Caco-2 (cell line): ENCODE measurements at regions not wholly inside any gene's neighbourhood (a gene's known extent, or its start where the extent isn't known, plus 50 kb on each side); places are given as distances from the start of the nearest gene placed in this dataset.

Source experiments
- BruUV-seq: library from RNA; stranded (reverse); fragments of 400-500 nt; replicated peaks from 2 replicates; lab custom pipeline; 2021; lab: Mats Ljungman, UMichigan
- CTCF ChIA-PET: fragments of 300-600 bp; sonication (Branson Sonifier 250); formaldehyde crosslinking; loops from one replicate; lab custom pipeline; 2022; ENCODE audit warnings: antibody characterized with exemption; lab: Charles Lee
- POLR2A ChIA-PET: fragments of 300-600 bp; sonication (Branson Sonifier 250); formaldehyde crosslinking; loops from one replicate; lab custom pipeline; 2022; ENCODE audit warnings: antibody characterized with exemption; lab: Charles Lee
- DNase-seq, 2 experiments: peaks; one replicate each; pipeline versions ENCODE4 v3.0.0 to v3.0.0-alpha.2; 2020 to 2022
- H3K27me3 ChIP-seq: replicated peaks from 2 replicates; pipeline ENCODE4 v1.6.0; 2011; ENCODE audit warnings: low read length; ENCODE audit not compliant: control insufficient read depth, insufficient read depth
- H3K36me3 ChIP-seq: 2 replicates; pipeline ENCODE4 v1.5.1; 2011; ENCODE audit warnings: low read length; ENCODE audit not compliant: control insufficient read depth, insufficient read depth
- H3K4me1 ChIP-seq: fragments of 250-450 bp; sonication (Bioruptor Pico); 2 replicates; pipeline ENCODE4 v1.5.1; 2020; ENCODE audit warnings: mild to moderate bottlenecking
- H3K4me3 ChIP-seq: 2 replicates; pipeline ENCODE4 v1.5.1; 2011; ENCODE audit warnings: low read depth, mild to moderate bottlenecking, control low read depth, low read length
- H3K9me3 ChIP-seq: fragments of 250-450 bp; sonication (Bioruptor Pico); 2 replicates; pipeline ENCODE4 v1.5.1; 2020; ENCODE audit warnings: mild to moderate bottlenecking, moderate library complexity
- H3K27ac Mint-ChIP-seq: one replicate; pipeline ENCODE4 v1.8.0; 2022; ENCODE audit warnings: mixed read lengths; ENCODE audit not compliant: unreplicated experiment
- H3K27me3 Mint-ChIP-seq: one replicate; pipeline ENCODE4 v1.8.0; 2022; ENCODE audit warnings: mixed read lengths; ENCODE audit not compliant: insufficient read depth, unreplicated experiment
- H3K36me3 Mint-ChIP-seq: one replicate; pipeline ENCODE4 v1.8.0; 2022; ENCODE audit warnings: mild to moderate bottlenecking, mixed read lengths; ENCODE audit not compliant: insufficient read depth, unreplicated experiment
- H3K4me1 Mint-ChIP-seq: one replicate; pipeline ENCODE4 v1.8.0; 2022; ENCODE audit warnings: low read depth, mixed read lengths; ENCODE audit not compliant: unreplicated experiment
- H3K4me3 Mint-ChIP-seq: one replicate; pipeline ENCODE4 v1.8.0; 2022; ENCODE audit warnings: mild to moderate bottlenecking, moderate library complexity, mixed read lengths; ENCODE audit not compliant: unreplicated experiment
- H3K9me3 Mint-ChIP-seq: one replicate; pipeline ENCODE4 v1.8.0; 2022; ENCODE audit warnings: mixed read lengths; ENCODE audit not compliant: unreplicated experiment
- CTCF ChIP-seq, 2 experiments: fragments of 200-600 bp in 1 of 2; IDR thresholded peaks; 1 replicate in 1 of 2; 2 replicates in 1 of 2; pipeline versions ENCODE4 v1.5.1 to v1.8.0; 2011 to 2022; ENCODE audit warnings: antibody characterized with exemption in 1 of 2, control low read depth in 1 of 2, inconsistent platforms in 1 of 2, low read depth in 1 of 2, low read length in 1 of 2, mild to moderate bottlenecking in 1 of 2, moderate library complexity in 1 of 2; ENCODE audit not compliant: insufficient read depth in 1 of 2, severe bottlenecking in 1 of 2, unreplicated experiment in 1 of 2
- intact Hi-C: fragments of 100-400 bp; cut with micrococcal nuclease; formaldehyde crosslinking; loops from one replicate; pipeline ENCODE4 v1.10.0; 2022; ENCODE audit not compliant: unreplicated experiment

- intact Hi-C loops, result no loop called here
- Mint-ChIP-seq H3K27ac (no peak overlapping the region), H3K4me1 (peaks cover 6% of the 10 kb centered on the region)
Observed at GRCh38 chr5:167633114-167633513, 658.3 kb upstream of the WWC1 start.

GRCh38 chr5:167633931-167634341 is 657.5 kb upstream of the WWC1 start:
- no peak overlapping the region for H3K4me3 Mint-ChIP-seq
- Histone ChIP-seq H3K4me3 (no peak overlapping the region), H3K27me3 (no peaks in the 10 kb centered on the region), H3K9me3 (no peaks in the 10 kb centered on the region), H3K36me3 (no peaks in the 10 kb centered on the region), H3K4me1 (0 out of 2 replicates have a peak, but pooled peaks cover 7% of the 10 kb centered on the region)
- no peaks in the 10 kb centered on the region for H3K27me3 Mint-ChIP-seq
- intact Hi-C loops, result loop anchor here (2.0 kb wide), 1 partner anchor 77 kb away; no protein-coding TSS in a partner anchor
- H3K9me3 Mint-ChIP-seq, result no peaks in the 10 kb centered on the region
- no peak for DNase-seq
- H3K36me3 Mint-ChIP-seq, result no peaks in the 10 kb centered on the region
- no TSS peak for BruUV-seq
- POLR2A ChIA-PET, result no interaction called here
- no peak for TF ChIP-seq CTCF (IDR thresholded peaks at IDR 0.05; ENCODE audit: insufficient read depth in 1 of 2, low read depth in 1 of 2, low read length in 1 of 2, severe bottlenecking in 1 of 2, unreplicated experiment in 1 of 2)
- no peak overlapping the region for H3K27ac Mint-ChIP-seq
- H3K4me1 Mint-ChIP-seq, result peaks cover 6% of the 10 kb centered on the region
- CTCF ChIA-PET, result no interaction called here

More at GRCh38 chr5:167633114-167633513, 658.3 kb upstream of the WWC1 start:
- peaks cover 3% of the 10 kb centered on the region for H3K27me3 Mint-ChIP-seq
- POLR2A ChIA-PET, result no interaction called here
- H3K4me3 Mint-ChIP-seq, result no peak overlapping the region
- H3K36me3 Mint-ChIP-seq, result no peaks in the 10 kb centered on the region
- Histone ChIP-seq H3K9me3 (no peaks in the 10 kb centered on the region), H3K4me3 (no peak overlapping the region), H3K27me3 (no peaks in the 10 kb centered on the region), H3K36me3 (no peaks in the 10 kb centered on the region), H3K4me1 (0 out of 2 replicates have a peak, but pooled peaks cover 7% of the 10 kb centered on the region)
- no TSS peak for BruUV-seq
- no peaks in the 10 kb centered on the region for H3K9me3 Mint-ChIP-seq
- no peak for TF ChIP-seq CTCF (IDR thresholded peaks at IDR 0.05; ENCODE audit: insufficient read depth in 1 of 2, low read depth in 1 of 2, low read length in 1 of 2, severe bottlenecking in 1 of 2, unreplicated experiment in 1 of 2)
- DNase-seq, result no peak
- CTCF ChIA-PET, result no interaction called here

DNA sequence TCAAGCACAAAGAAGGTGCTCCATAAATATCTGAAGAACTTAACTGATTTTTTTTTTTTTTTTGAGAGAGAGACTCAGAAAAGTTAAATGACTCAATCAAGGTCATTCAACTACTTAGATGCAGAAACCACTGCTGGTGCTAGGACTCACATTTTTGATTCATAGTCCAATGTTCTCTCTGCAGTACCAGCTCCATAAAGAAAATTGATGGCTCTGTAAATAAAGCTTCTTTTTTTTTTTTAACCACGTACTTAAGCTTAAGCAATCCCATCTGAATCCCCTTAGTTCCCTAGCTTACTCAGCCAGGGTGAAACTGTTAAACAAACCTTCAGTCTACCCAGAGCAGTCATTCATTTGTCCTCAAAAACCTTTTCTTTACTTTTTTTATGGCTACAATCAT is 657.0 kb upstream of the WWC1 start:
- Mint-ChIP-seq H3K4me3 (no peak overlapping the region), H3K36me3 (no peaks in the 10 kb centered on the region), H3K9me3 (no peaks in the 10 kb centered on the region), H3K27me3 (no peaks in the 10 kb centered on the region), H3K4me1 (peaks cover 6% of the 10 kb centered on the region), H3K27ac (no peak overlapping the region)
- Histone ChIP-seq H3K27me3 (no peaks in the 10 kb centered on the region), H3K4me1 (0 out of 2 replicates have a peak, but pooled peaks cover 7% of the 10 kb centered on the region), H3K9me3 (no peaks in the 10 kb centered on the region), H3K36me3 (no peaks in the 10 kb centered on the region), H3K4me3 (no peak overlapping the region)
- intact Hi-C loops, result loop anchor here (2.0 kb wide), 1 partner anchor 76 kb away; no protein-coding TSS in a partner anchor
- BruUV-seq, result no TSS peak
- ChIA-PET CTCF (no interaction called here), POLR2A (no interaction called here)
- TF ChIP-seq CTCF (IDR thresholded peaks at IDR 0.05; ENCODE audit: insufficient read depth in 1 of 2, low read depth in 1 of 2, low read length in 1 of 2, severe bottlenecking in 1 of 2, unreplicated experiment in 1 of 2), result no peak
- DNase-seq, result no peak
